GM21390 (cell line): ENCODE measurements at regions not wholly inside any gene's neighbourhood (a gene's known extent, or its start where the extent isn't known, plus 50 kb on each side); places are given as distances from the start of the nearest gene placed in this dataset.
"Not testable (repeated sequence)": the region's sequence is repeated elsewhere in the genome, so short reads cannot be mapped to it uniquely, and the experiment has no call there.

Experiments
- ATAC-seq: cut with Tn5 transposase; IDR thresholded peaks from one replicate; pipeline ENCODE4 v1.9.1; 2021; ENCODE audit not compliant: unreplicated experiment

GRCh38 chr5:19256036-19256435, 732.0 kb downstream of the CDH18 start:
- no peak for ATAC-seq

DNA sequence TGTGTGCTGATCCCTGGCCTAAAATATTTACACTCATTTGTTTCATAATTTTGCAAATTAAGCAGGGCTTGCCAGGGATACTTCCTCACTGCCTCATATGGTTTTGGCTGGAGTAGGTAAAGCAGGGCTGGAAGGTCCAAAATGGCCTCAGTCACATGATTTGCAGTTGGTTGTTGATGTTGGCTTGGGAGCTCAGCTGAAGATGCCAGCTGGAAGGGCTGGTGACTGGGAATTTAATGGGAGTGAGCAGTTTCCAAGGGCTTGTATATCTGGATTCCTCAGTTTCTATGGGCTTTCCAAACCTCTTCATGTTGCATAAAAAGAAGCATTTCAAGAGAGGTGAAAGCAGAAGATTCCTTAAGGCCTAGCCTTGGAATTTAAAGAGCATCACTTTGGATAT, 729.3 kb downstream of the CDH18 start:
- ATAC-seq, result no peak

DNA sequence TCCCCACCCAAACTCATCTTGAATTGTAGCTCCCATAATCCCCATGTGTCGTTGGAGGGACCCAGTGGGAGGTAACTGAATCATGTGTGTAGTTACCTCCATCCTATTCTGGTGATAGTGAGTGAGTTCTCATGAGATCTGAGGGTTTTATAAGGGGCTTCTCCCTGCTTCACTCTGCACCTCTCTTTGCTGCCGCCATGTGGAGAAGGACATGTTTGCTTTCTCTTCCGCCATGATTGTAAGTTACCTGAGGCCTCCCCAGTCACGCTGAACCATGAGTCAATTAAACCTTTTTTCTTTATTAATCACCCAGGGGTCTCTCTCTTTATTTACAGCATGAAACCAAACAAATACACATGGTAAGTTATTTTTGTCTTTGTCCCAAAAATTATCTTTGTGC, 726.1 kb downstream of the CDH18 start:
- ATAC-seq, result no peak

GRCh38 chr5:19264821-19265220, 723.2 kb downstream of the CDH18 start:
- ATAC-seq, result no peak

DNA sequence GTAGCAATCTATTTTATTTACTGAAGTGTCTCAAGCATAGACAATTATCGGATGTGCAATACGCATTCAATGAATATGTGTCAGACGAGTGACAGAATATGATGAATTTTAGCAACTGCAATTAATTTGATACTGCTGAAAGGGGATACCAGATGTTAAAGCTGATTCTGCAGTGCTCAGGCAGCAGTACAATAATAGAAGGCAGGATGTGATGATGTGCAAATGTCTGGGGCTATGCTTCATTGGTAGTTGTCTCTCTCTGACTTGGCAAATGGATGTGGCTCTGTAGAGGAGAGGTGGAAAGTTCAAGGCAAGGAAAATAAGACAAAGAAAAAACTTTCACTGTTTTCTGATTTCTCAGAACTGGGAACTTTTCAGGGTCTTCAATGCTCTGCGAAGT, 721.2 kb downstream of the CDH18 start:
- ATAC-seq, result no peak

GRCh38 chr5:19270153-19270552, 717.8 kb downstream of the CDH18 start:
- ATAC-seq, result no peak

DNA sequence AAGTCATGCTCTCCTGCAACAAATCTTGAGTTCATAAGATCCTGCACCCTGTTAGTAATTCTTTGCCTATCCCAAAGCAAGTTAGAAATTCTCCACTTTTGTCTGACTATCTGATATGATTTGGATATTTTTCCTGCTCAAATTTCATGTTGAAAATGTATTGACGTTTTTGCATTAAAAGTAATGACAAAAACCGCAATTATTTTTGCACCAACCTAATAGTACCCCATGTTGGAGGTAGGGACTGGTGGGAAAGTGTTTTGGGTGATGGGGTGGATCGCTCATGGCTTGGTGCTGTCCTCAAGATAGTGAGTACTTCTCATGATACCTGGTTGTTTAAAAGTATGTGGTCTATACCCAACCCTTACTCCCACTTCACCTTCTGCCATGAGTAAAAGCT, 713.4 kb downstream of the CDH18 start:
- ATAC-seq, result no peak

GRCh38 chr5:19285286-19285685, 702.7 kb downstream of the CDH18 start:
- no peak for ATAC-seq

GRCh38 chr5:19287548-19288277, 700.3 kb downstream of the CDH18 start:
- ATAC-seq, result not testable (repeated sequence)

GRCh38 chr5:19288311-19288710, 699.7 kb downstream of the CDH18 start:
- ATAC-seq, result not testable (repeated sequence)

DNA sequence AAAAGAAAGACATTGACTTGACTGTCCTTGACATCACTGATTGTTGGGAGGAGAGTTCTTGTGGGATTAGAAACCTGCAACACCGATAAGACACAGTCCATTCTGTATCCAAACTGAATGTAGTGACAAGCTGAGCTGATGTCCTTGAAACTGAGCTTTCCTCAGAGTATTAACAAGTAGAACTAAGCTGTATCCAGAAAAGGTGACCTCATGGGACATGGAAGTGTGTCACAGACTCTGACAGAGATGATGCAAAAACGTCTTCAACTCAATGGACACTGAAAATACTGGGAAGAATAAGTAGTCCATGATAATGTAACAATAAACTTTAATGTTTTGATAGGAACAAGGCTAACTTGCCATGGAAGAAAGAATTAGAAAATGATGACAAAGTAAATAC, 690.1 kb downstream of the CDH18 start:
- ATAC-seq, result no peak

DNA sequence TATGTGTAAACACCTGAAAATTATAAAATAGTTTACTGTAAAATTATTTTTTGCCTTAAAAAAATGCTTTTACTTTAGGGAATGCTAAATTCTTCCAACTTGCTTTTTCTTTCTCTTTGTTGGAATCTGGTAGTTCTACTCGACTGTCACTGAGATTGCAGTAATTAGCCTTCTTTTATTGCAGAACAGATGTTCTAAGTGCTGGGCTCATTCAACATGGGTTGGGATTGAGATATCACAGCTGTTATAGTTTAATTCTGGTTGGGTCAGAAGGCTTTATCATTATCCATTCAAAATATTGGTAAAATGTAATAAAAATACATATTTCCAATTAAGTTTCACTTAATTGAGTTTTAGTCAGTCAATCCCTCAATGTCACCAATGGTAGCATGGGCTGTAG, 686.7 kb downstream of the CDH18 start:
- no peak for ATAC-seq

GRCh38 chr5:19314840-19315239, 673.2 kb downstream of the CDH18 start:
- no peak for ATAC-seq

DNA sequence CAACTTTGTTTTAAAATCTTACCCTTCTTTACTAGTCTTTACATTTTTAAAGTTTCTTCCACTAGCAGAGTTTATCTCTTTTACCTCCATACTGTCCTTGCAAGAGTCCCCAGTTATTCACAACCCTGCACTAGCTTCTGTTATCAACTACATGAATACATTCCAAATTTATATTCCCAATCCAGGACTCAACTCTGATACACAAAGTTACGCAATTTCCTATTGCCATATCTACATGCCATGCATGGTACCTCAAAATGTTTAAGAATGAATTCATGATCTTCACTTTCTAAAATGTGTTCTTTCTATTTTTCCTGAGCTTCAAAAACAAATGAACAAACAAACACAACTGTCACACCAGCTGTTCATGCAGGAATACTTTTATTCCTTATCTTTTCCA, 668.7 kb downstream of the CDH18 start:
- ATAC-seq, result no peak

- ATAC-seq, result no peak
These were observed 665.1 kb downstream of the CDH18 start for GRCh38 chr5:19322716-19323485.

DNA sequence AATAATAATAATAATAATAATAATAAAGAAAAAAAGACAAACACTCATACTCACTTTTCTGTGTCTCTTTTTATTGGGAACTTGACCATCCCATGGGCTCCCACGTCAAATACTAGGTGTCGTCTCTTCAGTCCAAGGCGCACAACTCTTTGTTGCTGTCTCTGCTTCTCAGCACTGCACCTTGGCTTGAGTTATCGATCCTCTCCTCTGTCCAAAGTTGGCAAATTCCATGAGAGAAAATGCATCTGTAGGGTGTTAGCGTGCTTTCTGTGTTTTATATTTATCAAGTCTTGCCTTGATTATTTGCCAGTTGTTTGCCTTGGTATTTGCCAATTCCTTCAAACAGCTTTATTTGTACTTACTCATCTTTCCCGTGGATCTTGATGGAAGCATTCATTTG, 653.7 kb downstream of the CDH18 start:
- no peak for ATAC-seq

GRCh38 chr5:19342942-19343341, 645.1 kb downstream of the CDH18 start:
- ATAC-seq, result no peak

GRCh38 chr5:19352120-19352519, 635.9 kb downstream of the CDH18 start:
- ATAC-seq, result no peak

- no peak for ATAC-seq
These were observed 619.0 kb downstream of the CDH18 start for GRCh38 chr5:19369048-19369447.

DNA sequence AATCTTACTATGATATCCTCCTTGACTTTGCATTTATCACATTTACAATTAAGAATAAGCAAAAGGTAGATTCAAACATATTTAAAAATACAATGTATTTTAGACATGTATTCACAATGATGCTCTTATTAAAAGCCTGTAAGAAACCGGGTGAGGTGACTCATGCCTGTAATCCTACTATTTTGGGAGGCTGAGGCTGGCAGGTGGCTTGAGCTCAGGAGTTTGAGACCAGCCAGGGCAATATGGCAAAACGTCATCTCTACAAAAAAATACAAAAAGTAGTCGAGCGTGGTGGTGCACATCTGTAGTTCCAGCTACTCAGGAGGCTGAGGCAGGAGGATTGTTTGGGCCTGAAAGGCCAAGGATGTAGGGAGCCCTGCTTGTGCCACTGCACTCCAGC, 618.4 kb downstream of the CDH18 start:
- ATAC-seq, result no peak

- ATAC-seq, result no peak
These were observed 617.2 kb downstream of the CDH18 start for GRCh38 chr5:19370655-19371386.

- ATAC-seq, result no peak
These were observed 599.6 kb downstream of the CDH18 start for GRCh38 chr5:19388391-19388790.
